ENCODE measurements at regions not wholly inside any gene's neighbourhood (a gene's known extent, or its start where the extent isn't known, plus 50 kb on each side); places are given as distances from the start of the nearest gene placed in this dataset.

GRCh38 chr2:118791483-118791882 is 56.0 kb downstream of the EN1 start:
- H3K27ac ChIP-seq (ENCODE audit: low read depth in 1 of 2, low read length in 2 of 2), result no peak overlapping the region
- Mint-ChIP-seq H3K36me3 (ENCODE audit: low read depth) (no peaks in the 10 kb centered on the region), H3K9me3 (no peaks in the 10 kb centered on the region), H3K27me3 (peaks cover 55% of the 10 kb centered on the region), H3K4me1 (ENCODE audit: low read depth) (no peaks in the 10 kb centered on the region), H3K4me3 (no peak overlapping the region), H3K27ac (no peak overlapping the region)
- no peaks in the 10 kb centered on the region for H3K4me1 ChIP-seq (ENCODE audit: insufficient read depth, low read length)
- no peak overlapping the region for H3K4me3 ChIP-seq (ENCODE audit: low read length)
- no peak for DNase-seq
- POLR2A ChIA-PET, result no interaction called here
- TF ChIP-seq CTCF (IDR thresholded peaks at IDR 0.05), result no peak
- CTCF ChIA-PET, result no interaction called here
- no peaks in the 10 kb centered on the region for H3K9me3 ChIP-seq (ENCODE audit: control insufficient read depth in 1 of 2, insufficient read depth in 1 of 2, low read length in 2 of 2)
- H3K27me3 ChIP-seq (ENCODE audit: control insufficient read depth in 1 of 2, insufficient read depth in 2 of 2, low read length in 2 of 2), result peaks cover 0 to 2% of the 10 kb centered on the region in 2 experiments
- ATAC-seq (ENCODE audit: poor library complexity), result no peak
- no peaks in the 10 kb centered on the region for H3K36me3 ChIP-seq (ENCODE audit: insufficient read depth, low read length)
- intact Hi-C loops (cut with DNase I, micrococcal nuclease), result no loop called here

- no peaks in the 10 kb centered on the region for H3K4me1 Mint-ChIP-seq (ENCODE audit: low read depth)
- no peaks in the 10 kb centered on the region for H3K4me1 ChIP-seq (ENCODE audit: insufficient read depth, low read length)
- no peak for TF ChIP-seq CTCF (IDR thresholded peaks at IDR 0.05)
- H3K4me3 ChIP-seq (ENCODE audit: low read length), result no peak overlapping the region
- H3K9me3 ChIP-seq (ENCODE audit: control insufficient read depth in 1 of 2, insufficient read depth in 1 of 2, low read length in 2 of 2), result no peaks in the 10 kb centered on the region
- intact Hi-C loops (cut with DNase I, micrococcal nuclease), result no loop called here
- CTCF ChIA-PET, result no interaction called here
- POLR2A ChIA-PET, result no interaction called here
- H3K9me3 Mint-ChIP-seq, result no peaks in the 10 kb centered on the region
- no peak for ATAC-seq (ENCODE audit: poor library complexity)
- H3K36me3 ChIP-seq (ENCODE audit: insufficient read depth, low read length), result no peaks in the 10 kb centered on the region
- H3K27ac Mint-ChIP-seq, result no peak overlapping the region
- H3K4me3 Mint-ChIP-seq, result no peak overlapping the region
- H3K27me3 Mint-ChIP-seq, result peaks cover 46% of the 10 kb centered on the region
- peaks cover 3 to 11% of the 10 kb centered on the region in 2 experiments for H3K27me3 ChIP-seq (ENCODE audit: control insufficient read depth in 1 of 2, insufficient read depth in 2 of 2, low read length in 2 of 2)
- H3K36me3 Mint-ChIP-seq (ENCODE audit: low read depth), result no peaks in the 10 kb centered on the region
- DNase-seq, result no peak
- H3K27ac ChIP-seq (ENCODE audit: low read depth in 1 of 2, low read length in 2 of 2), result no peak overlapping the region
Measured at GRCh38 chr2:118786746-118787145, 60.7 kb downstream of the EN1 start.

GRCh38 chr2:118784860-118785259 is 62.6 kb downstream of the EN1 start:
- CTCF ChIA-PET, result no interaction called here
- no peak for TF ChIP-seq CTCF (IDR thresholded peaks at IDR 0.05)
- peaks cover 3 to 18% of the 10 kb centered on the region in 2 experiments for H3K27me3 ChIP-seq (ENCODE audit: control insufficient read depth in 1 of 2, insufficient read depth in 2 of 2, low read length in 2 of 2)
- H3K36me3 ChIP-seq (ENCODE audit: insufficient read depth, low read length), result no peaks in the 10 kb centered on the region
- H3K9me3 ChIP-seq (ENCODE audit: control insufficient read depth in 1 of 2, insufficient read depth in 1 of 2, low read length in 2 of 2), result peaks cover 0 to 4% of the 10 kb centered on the region in 2 experiments
- Mint-ChIP-seq H3K27ac (no peak overlapping the region), H3K27me3 (peaks cover 40% of the 10 kb centered on the region), H3K4me1 (ENCODE audit: low read depth) (no peaks in the 10 kb centered on the region), H3K9me3 (no peaks in the 10 kb centered on the region), H3K36me3 (ENCODE audit: low read depth) (no peaks in the 10 kb centered on the region), H3K4me3 (no peak overlapping the region)
- no peaks in the 10 kb centered on the region for H3K4me1 ChIP-seq (ENCODE audit: insufficient read depth, low read length)
- H3K4me3 ChIP-seq (ENCODE audit: low read length), result no peak overlapping the region
- no peak overlapping the region for H3K27ac ChIP-seq (ENCODE audit: low read depth in 1 of 2, low read length in 2 of 2)
- DNase-seq, result no peak
- ATAC-seq (ENCODE audit: poor library complexity), result no peak
- POLR2A ChIA-PET, result no interaction called here
- intact Hi-C loops (cut with DNase I, micrococcal nuclease), result no loop called here
